Mesendoderm (in vitro differentiated cells): ENCODE measurements at regions not wholly inside any gene's neighbourhood (a gene's known extent, or its start where the extent isn't known, plus 50 kb on each side); places are given as distances from the start of the nearest gene placed in this dataset.

Experiments used
- DNase-seq: peaks from one replicate; pipeline ENCODE4 v3.0.0; 2013
- H2AK5ac ChIP-seq: 2 replicates; pipeline ENCODE4 v1.6.1; 2013; ENCODE audit warnings: low read length, inconsistent platforms
- H2BK120ac ChIP-seq: 2 replicates; pipeline ENCODE4 v1.6.1; 2013; ENCODE audit warnings: low read depth, mild to moderate bottlenecking, low read length, moderate library complexity, mixed read lengths
- H2BK15ac ChIP-seq: replicated peaks from 2 replicates; pipeline ENCODE4 v1.6.1; 2013; ENCODE audit warnings: low read depth, mild to moderate bottlenecking, moderate library complexity
- H2BK5ac ChIP-seq: 2 replicates; pipeline ENCODE4 v1.6.1; 2013; ENCODE audit warnings: low read length, inconsistent platforms
- H3K18ac ChIP-seq: 2 replicates; pipeline ENCODE4 v1.6.1; 2013; ENCODE audit warnings: mild to moderate bottlenecking, low read length, mixed read lengths
- H3K23ac ChIP-seq: one replicate; pipeline ENCODE4 v1.6.1; 2013; ENCODE audit warnings: low read length
- H3K27ac ChIP-seq: 2 replicates; pipeline ENCODE4 v1.5.1; 2013; ENCODE audit warnings: low read depth, mild to moderate bottlenecking, inconsistent platforms, low read length, moderate library complexity
- H3K27me3 ChIP-seq: 2 replicates; pipeline ENCODE4 v1.6.1; 2013; ENCODE audit warnings: low read length, control low read depth, mild to moderate bottlenecking, inconsistent platforms; ENCODE audit not compliant: insufficient read depth, poor library complexity
- H3K36me3 ChIP-seq: 2 replicates; pipeline ENCODE4 v1.6.1; 2013; ENCODE audit warnings: low read length, inconsistent platforms; ENCODE audit not compliant: control insufficient read depth, insufficient read depth
- H3K4ac ChIP-seq: one replicate; pipeline ENCODE4 v1.6.1; 2013; ENCODE audit warnings: low read depth, mild to moderate bottlenecking, low read length, moderate library complexity
- H3K4me1 ChIP-seq: 2 replicates; pipeline ENCODE4 v1.6.1; 2013; ENCODE audit warnings: low read depth, low read length, inconsistent platforms; ENCODE audit not compliant: control insufficient read depth
- H3K4me2 ChIP-seq: 2 replicates; pipeline ENCODE4 v1.6.1; 2013; ENCODE audit warnings: low read length
- H3K4me3 ChIP-seq: 2 replicates; pipeline ENCODE4 v1.5.1; 2013; ENCODE audit warnings: mild to moderate bottlenecking, low read length
- H3K56ac ChIP-seq: one replicate; pipeline ENCODE4 v1.6.1; 2013; ENCODE audit warnings: low read length
- H3K79me1 ChIP-seq: 2 replicates; pipeline ENCODE4 v1.6.1; 2013; ENCODE audit warnings: low read length, inconsistent platforms
- H3K79me2 ChIP-seq: 2 replicates; pipeline ENCODE4 v1.6.1; 2013; ENCODE audit warnings: mild to moderate bottlenecking, low read length; ENCODE audit not compliant: control insufficient read depth, insufficient read depth
- H3K9ac ChIP-seq: 2 replicates; pipeline ENCODE4 v1.6.1; 2013; ENCODE audit warnings: low read length, inconsistent platforms
- H4K5ac ChIP-seq: one replicate; pipeline ENCODE4 v1.6.1; 2013; ENCODE audit warnings: low read length
- H4K8ac ChIP-seq: one replicate; pipeline ENCODE4 v1.6.1; 2013; ENCODE audit warnings: low read depth, mild to moderate bottlenecking, control low read depth, low read length, moderate library complexity
- WGBS: extraction: QIAGEN DNeasy Blood & Tissue Kit; methylation state at CpG from one replicate; pipeline ENCODE4 v1.1.7; 2013; ENCODE audit warnings: low lambda C conversion rate, missing lambda C conversion rate; ENCODE audit not compliant: insufficient coverage; ENCODE audit errors: extremely low coverage; 5-methylcytosine and 5-hydroxymethylcytosine counted together

DNA sequence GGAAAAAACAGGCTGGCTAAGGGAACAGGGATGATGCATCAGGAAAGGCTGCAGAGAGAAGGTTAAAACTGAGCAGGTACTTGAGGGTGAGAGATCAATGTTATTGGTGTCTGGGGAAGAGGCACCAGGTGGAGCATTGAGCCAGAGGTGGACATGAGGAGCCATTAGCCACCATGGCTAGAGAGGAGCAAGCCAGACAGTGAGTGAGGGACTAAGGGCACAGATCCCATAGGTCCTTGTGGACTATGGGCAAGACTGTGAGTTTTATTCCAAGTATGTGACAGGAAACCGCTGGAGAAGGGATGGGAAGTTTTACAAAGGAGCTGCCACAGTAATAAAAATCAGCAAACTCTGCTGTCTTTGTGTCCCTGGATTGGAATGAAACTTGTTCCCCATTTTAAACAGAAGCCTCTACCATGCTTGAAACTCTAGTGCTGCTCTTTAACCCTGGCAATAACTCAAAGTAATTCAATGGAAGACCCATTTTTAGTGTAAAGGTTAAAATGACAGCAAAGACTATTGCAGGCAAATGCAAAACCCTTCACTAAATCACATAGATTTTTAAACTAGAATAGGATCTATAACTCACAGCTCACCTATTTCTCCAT lies 349.8 kb downstream of the ENC1 start:
- H3K18ac ChIP-seq = no peak overlapping the region
- no CpG with 5 or more reads among the region's 1 CpG for WGBS
- H3K79me1 ChIP-seq = no peaks in the 10 kb centered on the region
- no peak overlapping the region for H3K9ac ChIP-seq
- no peak overlapping the region for H3K4me3 ChIP-seq
- no peak overlapping the region for H3K27ac ChIP-seq
- no peaks in the 10 kb centered on the region for H3K79me2 ChIP-seq
- H3K56ac ChIP-seq = no peak overlapping the region
- H2BK15ac ChIP-seq = no peak overlapping the region
- H2BK120ac ChIP-seq = no peak overlapping the region
- H4K8ac ChIP-seq = no peak overlapping the region
- DNase-seq = peak; percentile 20
- H3K4me2 ChIP-seq = no peak overlapping the region
- H4K5ac ChIP-seq = no peak overlapping the region
- H3K27me3 ChIP-seq = no peaks in the 10 kb centered on the region
- H3K36me3 ChIP-seq = no peaks in the 10 kb centered on the region
- peak overlapping the region; percentile 37 for H3K4ac ChIP-seq
- H3K4me1 ChIP-seq = no peaks in the 10 kb centered on the region
- no peak overlapping the region for H3K23ac ChIP-seq
- H2BK5ac ChIP-seq = no peak overlapping the region
- no peak overlapping the region for H2AK5ac ChIP-seq

DNA sequence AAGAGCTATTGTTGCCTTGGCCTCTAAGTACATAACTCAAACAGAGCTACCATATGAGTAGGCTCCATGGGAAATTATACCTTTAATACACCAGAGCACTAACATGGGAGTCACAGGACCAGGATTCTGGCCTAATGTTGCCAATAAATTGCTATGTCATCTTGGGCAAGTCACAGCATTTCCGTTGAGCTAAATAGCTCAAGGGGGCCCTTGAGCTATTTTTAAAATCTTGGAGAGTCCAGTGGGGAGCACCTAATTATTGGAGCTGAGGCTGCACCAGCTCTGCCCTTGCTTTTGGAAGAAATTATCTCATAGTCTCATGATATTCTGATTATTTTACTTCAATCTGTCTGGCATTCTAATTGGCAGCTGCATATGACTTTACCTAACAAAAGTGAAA lies 350.8 kb downstream of the ENC1 start:
- no peaks in the 10 kb centered on the region for H3K79me2 ChIP-seq
- no peak overlapping the region for H3K9ac ChIP-seq
- no peaks in the 10 kb centered on the region for H3K4me1 ChIP-seq
- H4K8ac ChIP-seq = no peak overlapping the region
- no peak overlapping the region for H3K23ac ChIP-seq
- H3K4me3 ChIP-seq = no peak overlapping the region
- no peak overlapping the region for H3K27ac ChIP-seq
- no peak overlapping the region for H3K56ac ChIP-seq
- no peak overlapping the region for H3K18ac ChIP-seq
- no CpG with 5 or more reads among the region's 1 CpG for WGBS
- no peak overlapping the region for H3K4ac ChIP-seq
- H3K4me2 ChIP-seq = no peak overlapping the region
- no peaks in the 10 kb centered on the region for H3K79me1 ChIP-seq
- H4K5ac ChIP-seq = no peak overlapping the region
- no peak overlapping the region for H2BK15ac ChIP-seq
- no peaks in the 10 kb centered on the region for H3K36me3 ChIP-seq
- no peak overlapping the region for H2AK5ac ChIP-seq
- DNase-seq = no peak
- H2BK120ac ChIP-seq = no peak overlapping the region
- no peak overlapping the region for H2BK5ac ChIP-seq
- H3K27me3 ChIP-seq = no peaks in the 10 kb centered on the region

DNA sequence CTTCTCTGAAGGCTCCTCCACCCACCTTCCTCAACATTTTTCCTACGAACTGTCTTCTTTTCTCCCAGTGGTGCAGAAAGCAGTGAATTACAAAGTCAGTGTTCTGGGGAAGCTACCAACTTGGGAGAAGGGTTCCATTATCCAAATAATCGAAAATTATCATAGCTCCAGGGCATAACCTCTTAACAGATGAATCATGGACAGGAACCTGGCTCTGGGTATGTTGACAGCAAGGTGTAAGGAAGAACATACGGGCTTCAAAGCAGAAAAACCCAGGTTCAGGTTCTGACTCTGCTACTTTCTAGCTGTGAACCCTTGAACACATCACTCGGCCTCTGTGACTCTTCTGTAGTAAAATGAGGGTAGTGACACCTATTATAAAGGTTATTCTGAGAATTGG lies 351.3 kb downstream of the ENC1 start:
- Histone ChIP-seq H3K4me2 (no peak overlapping the region), H3K79me2 (no peaks in the 10 kb centered on the region), H3K23ac (no peak overlapping the region), H3K4me1 (no peaks in the 10 kb centered on the region), H4K5ac (no peak overlapping the region), H3K56ac (no peak overlapping the region), H4K8ac (no peak overlapping the region), H2BK120ac (no peak overlapping the region), H3K27ac (no peak overlapping the region), H2BK15ac (no peak overlapping the region), H2AK5ac (no peak overlapping the region), H3K27me3 (no peaks in the 10 kb centered on the region), H3K79me1 (no peaks in the 10 kb centered on the region), H3K18ac (no peak overlapping the region), H2BK5ac (no peak overlapping the region), H3K9ac (no peak overlapping the region), H3K36me3 (no peaks in the 10 kb centered on the region), H3K4me3 (no peak overlapping the region), H3K4ac (no peak overlapping the region)
- WGBS = no CpG with 5 or more reads among the region's 4 CpGs
- DNase-seq = no peak

DNA sequence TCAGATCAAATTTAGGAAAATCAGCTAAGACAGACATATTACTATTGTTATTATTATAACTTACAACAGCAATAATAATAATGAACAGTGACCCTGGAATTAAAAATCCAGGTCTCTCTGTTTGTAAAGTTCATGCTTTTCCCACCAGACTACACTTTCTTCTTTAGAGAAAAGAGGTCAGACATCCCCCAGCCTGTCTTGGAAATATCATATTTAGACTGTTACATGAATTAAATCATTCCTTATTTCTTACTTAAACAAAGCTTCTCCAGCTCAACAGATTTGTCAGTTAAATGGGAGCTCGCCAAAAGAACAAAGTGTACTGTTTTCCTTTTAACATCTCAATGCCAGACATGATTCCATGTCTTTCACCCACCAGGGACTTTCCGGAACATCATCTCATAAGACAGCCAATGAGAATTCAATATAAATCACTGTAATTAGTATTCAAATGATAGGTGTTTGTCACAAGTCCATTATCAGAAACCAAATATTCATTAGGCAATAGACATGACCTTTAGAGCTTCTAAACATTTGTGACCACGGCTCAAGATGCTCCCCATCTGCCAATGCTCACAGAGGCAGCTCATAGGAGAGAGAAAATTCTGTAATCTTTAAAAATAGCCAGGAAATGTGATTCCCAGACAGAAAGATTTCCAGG lies 351.9 kb downstream of the ENC1 start:
- H2AK5ac ChIP-seq = no peak overlapping the region
- H2BK5ac ChIP-seq = no peak overlapping the region
- H3K56ac ChIP-seq = no peak overlapping the region
- H2BK15ac ChIP-seq = no peak overlapping the region
- H3K23ac ChIP-seq = no peak overlapping the region
- H3K9ac ChIP-seq = no peak overlapping the region
- no peaks in the 10 kb centered on the region for H3K4me1 ChIP-seq
- H2BK120ac ChIP-seq = no peak overlapping the region
- H3K27me3 ChIP-seq = no peaks in the 10 kb centered on the region
- no peaks in the 10 kb centered on the region for H3K79me1 ChIP-seq
- no peak overlapping the region for H3K27ac ChIP-seq
- H4K8ac ChIP-seq = no peak overlapping the region
- H4K5ac ChIP-seq = no peak overlapping the region
- H3K4me3 ChIP-seq = no peak overlapping the region
- no peak overlapping the region for H3K4ac ChIP-seq
- WGBS = no CpG with 5 or more reads among the region's 3 CpGs
- no peak for DNase-seq
- H3K36me3 ChIP-seq = no peaks in the 10 kb centered on the region
- no peaks in the 10 kb centered on the region for H3K79me2 ChIP-seq
- H3K18ac ChIP-seq = no peak overlapping the region
- no peak overlapping the region for H3K4me2 ChIP-seq

DNA sequence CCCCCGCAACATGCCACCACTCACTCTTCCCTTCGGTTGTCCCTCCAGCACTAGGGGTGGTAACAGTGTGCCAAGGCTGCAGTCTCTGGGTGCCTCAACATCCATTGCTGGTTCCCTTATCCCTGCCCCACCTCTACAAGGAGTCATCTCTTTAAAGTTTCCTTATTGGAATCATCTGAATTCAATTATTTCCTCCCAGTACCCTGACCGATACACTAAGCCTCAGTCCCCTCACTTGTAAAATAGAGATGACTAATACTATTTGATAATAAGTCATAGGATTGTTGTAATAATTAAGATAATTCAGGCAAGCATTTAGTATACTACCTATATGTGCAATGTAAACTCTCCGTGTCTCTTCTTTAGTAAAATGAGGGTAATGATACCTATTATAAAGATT lies 352.5 kb downstream of the ENC1 start:
- Histone ChIP-seq H2AK5ac (no peak overlapping the region), H3K36me3 (no peaks in the 10 kb centered on the region), H3K4ac (no peak overlapping the region), H2BK15ac (no peak overlapping the region), H3K18ac (no peak overlapping the region), H3K27me3 (no peaks in the 10 kb centered on the region), H2BK120ac (no peak overlapping the region), H3K4me2 (no peak overlapping the region), H4K5ac (no peak overlapping the region), H3K4me1 (no peaks in the 10 kb centered on the region), H3K56ac (no peak overlapping the region), H3K79me2 (no peaks in the 10 kb centered on the region), H3K79me1 (no peaks in the 10 kb centered on the region), H4K8ac (no peak overlapping the region), H2BK5ac (no peak overlapping the region), H3K9ac (no peak overlapping the region), H3K27ac (no peak overlapping the region), H3K4me3 (no peak overlapping the region), H3K23ac (no peak overlapping the region)
- WGBS = no CpG with 5 or more reads among the region's 4 CpGs
- no peak for DNase-seq
